ENCODE measurements at regions not wholly inside any gene's neighbourhood (a gene's known extent, or its start where the extent isn't known, plus 50 kb on each side); places are given as distances from the start of the nearest gene placed in this dataset.

DNA sequence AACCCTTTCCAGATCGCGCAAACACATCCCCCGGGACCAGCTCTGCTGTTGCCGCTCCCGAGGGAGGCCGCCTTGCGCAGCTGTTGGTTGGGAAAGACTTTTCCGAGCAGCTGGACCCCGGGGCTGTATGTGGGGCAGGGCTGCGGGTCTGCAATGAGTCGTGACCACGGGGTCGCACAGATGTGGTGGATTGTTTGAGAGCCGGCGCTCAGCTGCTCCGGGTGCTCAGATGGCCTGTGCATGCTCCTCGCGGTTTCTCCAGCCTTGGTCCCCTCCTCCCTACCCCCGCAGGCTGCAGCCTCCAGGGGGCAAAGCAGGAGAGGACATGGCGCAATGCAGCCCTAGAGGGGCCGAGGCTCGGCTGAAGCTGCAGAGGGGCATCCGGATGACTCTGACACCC lies 105.2 kb upstream of the OTOS start:
- RAD21 ChIA-PET (ENCODE audit: unreplicated experiment): no interaction called here
- no peaks in the 10 kb centered on the region for H3K9me3 ChIP-seq (replicated peaks; ENCODE audit: control insufficient read depth, insufficient read depth, low read length)
- 66% methylated on average over 23 of the region's 23 CpGs for WGBS (ENCODE audit: insufficient coverage, insufficient replicate concordance, low lambda C conversion rate, missing lambda C conversion rate)
- H3K4me3 ChIP-seq: no peak overlapping the region
- no peaks in the 10 kb centered on the region for H3K36me3 ChIP-seq (ENCODE audit: control insufficient read depth in 2 of 2, insufficient read depth in 2 of 2, low read length in 1 of 2)
- H2AFZ ChIP-seq (ENCODE audit: control insufficient read depth, low read depth, low read length): no peak overlapping the region
- H3K27ac ChIP-seq (ENCODE audit: control insufficient read depth, insufficient read depth): no peak overlapping the region
- H3K79me2 ChIP-seq (ENCODE audit: control insufficient read depth, insufficient read depth, low read length): no peaks in the 10 kb centered on the region
- POLR2A ChIA-PET: no interaction called here
- no TSS peak for BruUV-seq (replicated peaks)
- TF ChIP-seq, protein P1, sequence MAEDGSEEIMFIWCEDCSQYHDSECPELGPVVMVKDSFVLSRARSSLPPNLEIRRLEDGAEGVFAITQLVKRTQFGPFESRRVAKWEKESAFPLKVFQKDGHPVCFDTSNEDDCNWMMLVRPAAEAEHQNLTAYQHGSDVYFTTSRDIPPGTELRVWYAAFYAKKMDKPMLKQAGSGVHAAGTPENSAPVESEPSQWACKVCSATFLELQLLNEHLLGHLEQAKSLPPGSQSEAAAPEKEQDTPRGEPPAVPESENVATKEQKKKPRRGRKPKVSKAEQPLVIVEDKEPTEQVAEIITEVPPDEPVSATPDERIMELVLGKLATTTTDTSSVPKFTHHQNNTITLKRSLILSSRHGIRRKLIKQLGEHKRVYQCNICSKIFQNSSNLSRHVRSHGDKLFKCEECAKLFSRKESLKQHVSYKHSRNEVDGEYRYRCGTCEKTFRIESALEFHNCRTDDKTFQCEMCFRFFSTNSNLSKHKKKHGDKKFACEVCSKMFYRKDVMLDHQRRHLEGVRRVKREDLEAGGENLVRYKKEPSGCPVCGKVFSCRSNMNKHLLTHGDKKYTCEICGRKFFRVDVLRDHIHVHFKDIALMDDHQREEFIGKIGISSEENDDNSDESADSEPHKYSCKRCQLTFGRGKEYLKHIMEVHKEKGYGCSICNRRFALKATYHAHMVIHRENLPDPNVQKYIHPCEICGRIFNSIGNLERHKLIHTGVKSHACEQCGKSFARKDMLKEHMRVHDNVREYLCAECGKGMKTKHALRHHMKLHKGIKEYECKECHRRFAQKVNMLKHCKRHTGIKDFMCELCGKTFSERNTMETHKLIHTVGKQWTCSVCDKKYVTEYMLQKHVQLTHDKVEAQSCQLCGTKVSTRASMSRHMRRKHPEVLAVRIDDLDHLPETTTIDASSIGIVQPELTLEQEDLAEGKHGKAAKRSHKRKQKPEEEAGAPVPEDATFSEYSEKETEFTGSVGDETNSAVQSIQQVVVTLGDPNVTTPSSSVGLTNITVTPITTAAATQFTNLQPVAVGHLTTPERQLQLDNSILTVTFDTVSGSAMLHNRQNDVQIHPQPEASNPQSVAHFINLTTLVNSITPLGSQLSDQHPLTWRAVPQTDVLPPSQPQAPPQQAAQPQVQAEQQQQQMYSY (CRISPR knock-in tag; IDR thresholded peaks at IDR 0.05): no peak
- TF ChIP-seq PML (IDR thresholded peaks at IDR 0.05; ENCODE audit: low read length): no peak
- TF ChIP-seq WRNIP1 (IDR thresholded peaks at IDR 0.05; ENCODE audit: borderline replicate concordance, low read depth, low read length): no peak
- H3K9ac ChIP-seq (ENCODE audit: control insufficient read depth, insufficient read depth, low read length): no peak overlapping the region
- CTCF ChIA-PET: no interaction called here
- intact Hi-C loops (cut with micrococcal nuclease; ENCODE audit: unreplicated experiment) (no loop called here), in situ Hi-C loops (cut with MboI) (no loop called here)
- no peaks in the 10 kb centered on the region for H4K20me1 ChIP-seq (ENCODE audit: control insufficient read depth, insufficient read depth)
- no peak overlapping the region for H3K4me2 ChIP-seq (ENCODE audit: control insufficient read depth, insufficient read depth)
- SMC1A ChIA-PET (ENCODE audit: uncharacterized antibody, unreplicated experiment): no interaction called here
- DNase-seq (ENCODE audit: low read depth, low spot score): no peak
- no peaks in the 10 kb centered on the region for H3K4me1 ChIP-seq (ENCODE audit: control insufficient read depth, insufficient read depth, low read length)
- no peak for FAIRE-seq
- H3K27me3 ChIP-seq (replicated peaks in 1 of 2; ENCODE audit: control insufficient read depth in 2 of 2, insufficient read depth in 2 of 2, low read length in 1 of 2): no peaks in the 10 kb centered on the region
- ATAC-seq: no peak

DNA sequence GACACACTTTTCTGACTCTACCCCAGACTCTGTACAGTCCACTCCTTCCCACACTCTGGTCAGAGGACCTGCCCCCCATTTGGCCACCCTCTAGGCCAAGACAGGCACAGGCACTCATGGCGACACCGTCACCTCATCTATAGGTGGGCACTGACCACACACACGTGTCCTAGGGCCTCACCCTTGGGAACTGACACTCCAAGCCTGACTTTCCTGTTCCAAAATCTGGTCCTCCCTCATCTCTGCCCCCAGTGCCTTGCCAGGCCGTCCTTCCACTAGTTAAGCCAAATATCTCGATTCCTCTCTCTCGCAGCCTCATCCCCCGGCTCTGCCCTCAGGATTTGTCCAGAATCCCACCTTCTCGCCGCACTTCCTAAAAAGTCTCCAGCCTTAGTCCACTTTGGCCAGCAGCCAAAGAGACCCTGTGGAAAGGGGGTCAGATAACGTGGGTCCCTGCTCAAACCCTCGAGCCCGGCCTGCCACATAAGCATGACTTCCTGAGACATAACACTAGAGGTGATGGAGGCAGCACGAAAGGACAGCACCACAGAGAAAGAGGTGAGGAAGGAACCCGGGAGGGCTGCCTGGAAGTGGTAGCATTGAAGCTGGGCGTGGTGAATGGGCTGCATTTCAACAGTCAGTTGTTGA lies 105.8 kb upstream of the OTOS start:
- TF ChIP-seq, protein P2, sequence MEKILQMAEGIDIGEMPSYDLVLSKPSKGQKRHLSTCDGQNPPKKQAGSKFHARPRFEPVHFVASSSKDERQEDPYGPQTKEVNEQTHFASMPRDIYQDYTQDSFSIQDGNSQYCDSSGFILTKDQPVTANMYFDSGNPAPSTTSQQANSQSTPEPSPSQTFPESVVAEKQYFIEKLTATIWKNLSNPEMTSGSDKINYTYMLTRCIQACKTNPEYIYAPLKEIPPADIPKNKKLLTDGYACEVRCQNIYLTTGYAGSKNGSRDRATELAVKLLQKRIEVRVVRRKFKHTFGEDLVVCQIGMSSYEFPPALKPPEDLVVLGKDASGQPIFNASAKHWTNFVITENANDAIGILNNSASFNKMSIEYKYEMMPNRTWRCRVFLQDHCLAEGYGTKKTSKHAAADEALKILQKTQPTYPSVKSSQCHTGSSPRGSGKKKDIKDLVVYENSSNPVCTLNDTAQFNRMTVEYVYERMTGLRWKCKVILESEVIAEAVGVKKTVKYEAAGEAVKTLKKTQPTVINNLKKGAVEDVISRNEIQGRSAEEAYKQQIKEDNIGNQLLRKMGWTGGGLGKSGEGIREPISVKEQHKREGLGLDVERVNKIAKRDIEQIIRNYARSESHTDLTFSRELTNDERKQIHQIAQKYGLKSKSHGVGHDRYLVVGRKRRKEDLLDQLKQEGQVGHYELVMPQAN (conservative IDR thresholded peaks at IDR 0.05): no peak
- TF ChIP-seq CHD4 (IDR thresholded peaks at IDR 0.05) (no peak), RUNX3 (IDR thresholded peaks at IDR 0.05; ENCODE audit: low read length) (no peak)
- TF ChIP-seq, protein P3, sequence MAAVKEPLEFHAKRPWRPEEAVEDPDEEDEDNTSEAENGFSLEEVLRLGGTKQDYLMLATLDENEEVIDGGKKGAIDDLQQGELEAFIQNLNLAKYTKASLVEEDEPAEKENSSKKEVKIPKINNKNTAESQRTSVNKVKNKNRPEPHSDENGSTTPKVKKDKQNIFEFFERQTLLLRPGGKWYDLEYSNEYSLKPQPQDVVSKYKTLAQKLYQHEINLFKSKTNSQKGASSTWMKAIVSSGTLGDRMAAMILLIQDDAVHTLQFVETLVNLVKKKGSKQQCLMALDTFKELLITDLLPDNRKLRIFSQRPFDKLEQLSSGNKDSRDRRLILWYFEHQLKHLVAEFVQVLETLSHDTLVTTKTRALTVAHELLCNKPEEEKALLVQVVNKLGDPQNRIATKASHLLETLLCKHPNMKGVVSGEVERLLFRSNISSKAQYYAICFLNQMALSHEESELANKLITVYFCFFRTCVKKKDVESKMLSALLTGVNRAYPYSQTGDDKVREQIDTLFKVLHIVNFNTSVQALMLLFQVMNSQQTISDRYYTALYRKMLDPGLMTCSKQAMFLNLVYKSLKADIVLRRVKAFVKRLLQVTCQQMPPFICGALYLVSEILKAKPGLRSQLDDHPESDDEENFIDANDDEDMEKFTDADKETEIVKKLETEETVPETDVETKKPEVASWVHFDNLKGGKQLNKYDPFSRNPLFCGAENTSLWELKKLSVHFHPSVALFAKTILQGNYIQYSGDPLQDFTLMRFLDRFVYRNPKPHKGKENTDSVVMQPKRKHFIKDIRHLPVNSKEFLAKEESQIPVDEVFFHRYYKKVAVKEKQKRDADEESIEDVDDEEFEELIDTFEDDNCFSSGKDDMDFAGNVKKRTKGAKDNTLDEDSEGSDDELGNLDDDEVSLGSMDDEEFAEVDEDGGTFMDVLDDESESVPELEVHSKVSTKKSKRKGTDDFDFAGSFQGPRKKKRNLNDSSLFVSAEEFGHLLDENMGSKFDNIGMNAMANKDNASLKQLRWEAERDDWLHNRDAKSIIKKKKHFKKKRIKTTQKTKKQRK (IDR thresholded peaks at IDR 0.05; ENCODE audit: low read depth, low read length): no peak
- Histone ChIP-seq H3K9me3 (replicated peaks; ENCODE audit: control insufficient read depth, insufficient read depth, low read length) (no peaks in the 10 kb centered on the region), H3K4me1 (ENCODE audit: control insufficient read depth, insufficient read depth, low read length) (no peaks in the 10 kb centered on the region), H3K27ac (ENCODE audit: control insufficient read depth, insufficient read depth) (no peak overlapping the region), H3K36me3 (ENCODE audit: control insufficient read depth in 2 of 2, insufficient read depth in 2 of 2, low read length in 1 of 2) (no peaks in the 10 kb centered on the region), H3K4me3 (no peak overlapping the region), H3K4me2 (ENCODE audit: control insufficient read depth, insufficient read depth) (no peak overlapping the region), H2AFZ (ENCODE audit: control insufficient read depth, low read depth, low read length) (no peak overlapping the region), H3K27me3 (replicated peaks in 1 of 2; ENCODE audit: control insufficient read depth in 2 of 2, insufficient read depth in 2 of 2, low read length in 1 of 2) (no peaks in the 10 kb centered on the region), H3K79me2 (ENCODE audit: control insufficient read depth, insufficient read depth, low read length) (no peaks in the 10 kb centered on the region), H3K9ac (ENCODE audit: control insufficient read depth, insufficient read depth, low read length) (no peak overlapping the region), H4K20me1 (ENCODE audit: control insufficient read depth, insufficient read depth) (no peaks in the 10 kb centered on the region)
- ChIA-PET POLR2A (no interaction called here), RAD21 (ENCODE audit: unreplicated experiment) (no interaction called here), CTCF (no interaction called here), SMC1A (ENCODE audit: uncharacterized antibody, unreplicated experiment) (no interaction called here)
- intact Hi-C loops (cut with micrococcal nuclease; ENCODE audit: unreplicated experiment) (no loop called here), in situ Hi-C loops (cut with MboI) (no loop called here)
- 39% methylated on average over 15 of the region's 15 CpGs for WGBS (ENCODE audit: insufficient coverage, insufficient replicate concordance, low lambda C conversion rate, missing lambda C conversion rate)
- FAIRE-seq (no peak), ATAC-seq (no peak), DNase-seq (ENCODE audit: low read depth, low spot score) (no peak)
- BruUV-seq (replicated peaks): no TSS peak

Measured in GM12878 (cell line).